ENCODE measurements at regions not wholly inside any gene's neighbourhood (a gene's known extent, or its start where the extent isn't known, plus 50 kb on each side); places are given as distances from the start of the nearest gene placed in this dataset.

- H3K4me1 ChIP-seq (ENCODE audit: insufficient read depth, low read length): no peaks in the 10 kb centered on the region
- peaks cover 0 to 24% of the 10 kb centered on the region in 2 experiments; a peak in 2 of 5 replicates for H3K27me3 ChIP-seq (ENCODE audit: control insufficient read depth in 1 of 2, insufficient read depth in 2 of 2, low read length in 2 of 2)
- FAIRE-seq (no peak), DNase-seq (ENCODE audit: low spot score) (no peak), ATAC-seq (no peak)
- no peaks in the 10 kb centered on the region for H3K36me3 ChIP-seq (replicated peaks in 1 of 2; ENCODE audit: control insufficient read depth in 1 of 2, insufficient read depth in 2 of 2, low read length in 2 of 2)
- no TSS peak for BruUV-seq (replicated peaks)
- H3K79me2 ChIP-seq (ENCODE audit: insufficient read depth, low read length): no peaks in the 10 kb centered on the region
- H3K9me3 ChIP-seq (ENCODE audit: low read length): no peaks in the 10 kb centered on the region
- H2AFZ ChIP-seq (ENCODE audit: low read length): no peak overlapping the region
- no peak overlapping the region for H3K4me2 ChIP-seq (ENCODE audit: low read depth, low read length)
- WGBS (ENCODE audit: low lambda C conversion rate): 19% methylated on average over 4 of the region's 4 CpGs
- H3K27ac ChIP-seq (ENCODE audit: extremely low read length, insufficient read depth, low read length): no peak overlapping the region
- POLR2A ChIA-PET: no interaction called here
- CTCF ChIA-PET (ENCODE audit: low intra/inter-chr PET ratio, low total read pairs): no interaction called here
- no peak overlapping the region for H3K9ac ChIP-seq (ENCODE audit: insufficient read depth, low read depth, low read length)
- no peaks in the 10 kb centered on the region for H4K20me1 ChIP-seq (ENCODE audit: insufficient read depth, low read length)
- intact Hi-C loops (cut with micrococcal nuclease; ENCODE audit: unreplicated experiment): no loop called here
- TF ChIP-seq ZNF333 (CRISPR knock-in tag; IDR thresholded peaks at IDR 0.05; ENCODE audit: borderline replicate concordance) (no peak), ZNF503 (CRISPR knock-in tag; IDR thresholded peaks at IDR 0.05) (no peak), SMAD3 (CRISPR knock-in tag; IDR thresholded peaks at IDR 0.05) (no peak)
- no peak overlapping the region for H3K4me3 ChIP-seq (replicated peaks in 1 of 3; ENCODE audit: insufficient read depth in 1 of 3, low read depth in 2 of 3, low read length in 3 of 3)
- in situ Hi-C loops (cut with HindIII; ENCODE audit: extremely low pct_ligation_motif_present, low pct_unique_long_range_greater_than_20kb): no loop called here
Observed at GRCh38 chr6:163830641-163831040, 416.1 kb downstream of the QKI start.

GRCh38 chr6:163828038-163828795 lies 413.7 kb downstream of the QKI start:
- FAIRE-seq (no peak), DNase-seq (ENCODE audit: low spot score) (no peak), ATAC-seq (no peak)
- Histone ChIP-seq H3K79me2 (ENCODE audit: insufficient read depth, low read length) (no peaks in the 10 kb centered on the region), H2AFZ (ENCODE audit: low read length) (no peak overlapping the region), H3K36me3 (replicated peaks in 1 of 2; ENCODE audit: control insufficient read depth in 1 of 2, insufficient read depth in 2 of 2, low read length in 2 of 2) (no peaks in the 10 kb centered on the region), H3K4me2 (ENCODE audit: low read depth, low read length) (no peak overlapping the region), H3K4me1 (ENCODE audit: insufficient read depth, low read length) (no peaks in the 10 kb centered on the region), H3K9ac (ENCODE audit: insufficient read depth, low read depth, low read length) (no peak overlapping the region), H3K4me3 (replicated peaks in 1 of 3; ENCODE audit: insufficient read depth in 1 of 3, low read depth in 2 of 3, low read length in 3 of 3) (no peak overlapping the region), H4K20me1 (ENCODE audit: insufficient read depth, low read length) (no peaks in the 10 kb centered on the region), H3K9me3 (ENCODE audit: low read length) (no peaks in the 10 kb centered on the region), H3K27me3 (ENCODE audit: control insufficient read depth in 1 of 2, insufficient read depth in 2 of 2, low read length in 2 of 2) (peaks cover 0 to 39% of the 10 kb centered on the region in 2 experiments; a peak in 4 of 5 replicates), H3K27ac (ENCODE audit: extremely low read length, insufficient read depth, low read length) (no peak overlapping the region)
- in situ Hi-C loops (cut with HindIII; ENCODE audit: extremely low pct_ligation_motif_present, low pct_unique_long_range_greater_than_20kb): no loop called here
- CTCF ChIA-PET (ENCODE audit: low intra/inter-chr PET ratio, low total read pairs): no interaction called here
- POLR2A ChIA-PET: no interaction called here
- intact Hi-C loops (cut with micrococcal nuclease; ENCODE audit: unreplicated experiment): no loop called here
- BruUV-seq (replicated peaks): no TSS peak
- WGBS (ENCODE audit: low lambda C conversion rate): 27% methylated on average over 14 of the region's 14 CpGs
- TF ChIP-seq ZNF768 (CRISPR knock-in tag; IDR thresholded peaks at IDR 0.05) (no peak), MAF1 (CRISPR knock-in tag; IDR thresholded peaks at IDR 0.05; ENCODE audit: borderline replicate concordance) (no peak), ZNF136 (CRISPR knock-in tag; IDR thresholded peaks at IDR 0.05; ENCODE audit: low read depth) (no peak), MIXL1 (CRISPR knock-in tag; IDR thresholded peaks at IDR 0.05) (no peak), ZNF275 (CRISPR knock-in tag; IDR thresholded peaks at IDR 0.05; ENCODE audit: borderline replicate concordance) (no peak), ZNF577 (CRISPR knock-in tag; IDR thresholded peaks at IDR 0.05; ENCODE audit: borderline replicate concordance, low read depth) (no peak), KLF9 (CRISPR knock-in tag; IDR thresholded peaks at IDR 0.05; ENCODE audit: low read depth) (no peak), HNRNPUL1 (IDR thresholded peaks at IDR 0.05; ENCODE audit: low read depth, low read length) (no peak), TFDP1 (CRISPR knock-in tag; IDR thresholded peaks at IDR 0.05; ENCODE audit: borderline replicate concordance) (no peak), PITX1 (CRISPR knock-in tag; IDR thresholded peaks at IDR 0.05) (no peak)

Data from HepG2 (cell line).